ENCODE measurements at regions not wholly inside any gene's neighbourhood (a gene's known extent, or its start where the extent isn't known, plus 50 kb on each side); places are given as distances from the start of the nearest gene placed in this dataset.

- DNase-seq: no peak
These were observed 140.9 kb downstream of the ANKRD60 start for GRCh38 chr20:58087562-58087858.

DNA sequence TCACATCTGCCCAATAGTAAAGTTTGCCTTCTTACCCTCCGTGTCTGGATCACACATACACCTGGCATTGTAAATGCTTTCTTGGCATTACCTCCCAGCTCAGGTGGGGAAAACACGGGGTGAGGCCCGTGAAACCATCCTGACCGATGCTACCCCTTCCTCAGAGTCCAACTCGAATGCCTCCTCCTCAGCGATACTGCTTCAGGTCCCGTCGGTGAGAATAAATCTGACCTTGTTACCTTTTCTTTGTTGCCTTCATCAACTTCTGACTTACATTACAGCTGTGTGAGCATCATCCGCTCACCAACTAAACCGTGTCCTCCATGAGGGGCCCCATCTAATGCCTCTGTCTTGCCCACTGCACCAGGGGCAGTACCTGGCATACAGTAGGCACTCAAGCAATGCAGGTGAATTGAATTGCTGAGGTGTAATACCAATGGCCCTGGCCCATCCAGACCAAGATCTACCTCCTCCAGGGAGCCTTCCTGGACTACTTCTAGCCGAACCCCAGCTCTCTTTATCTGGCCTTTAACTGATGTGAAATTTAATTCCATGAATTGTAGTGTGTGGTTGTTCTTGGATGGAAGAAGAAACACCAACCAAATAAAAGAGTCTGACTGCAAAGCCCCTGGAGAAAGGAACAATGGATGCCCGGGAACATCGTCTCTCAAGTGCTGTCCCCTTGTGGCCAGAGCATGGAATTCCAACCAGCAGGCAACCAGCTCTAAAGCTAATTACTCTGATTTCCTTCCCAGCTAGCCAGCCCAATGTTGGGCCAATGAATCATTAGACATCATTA lies 141.5 kb downstream of the ANKRD60 start:
- peak; percentile 57 for DNase-seq

GRCh38 chr20:58084966-58085365 lies 143.5 kb downstream of the ANKRD60 start:
- DNase-seq: no peak

DNA sequence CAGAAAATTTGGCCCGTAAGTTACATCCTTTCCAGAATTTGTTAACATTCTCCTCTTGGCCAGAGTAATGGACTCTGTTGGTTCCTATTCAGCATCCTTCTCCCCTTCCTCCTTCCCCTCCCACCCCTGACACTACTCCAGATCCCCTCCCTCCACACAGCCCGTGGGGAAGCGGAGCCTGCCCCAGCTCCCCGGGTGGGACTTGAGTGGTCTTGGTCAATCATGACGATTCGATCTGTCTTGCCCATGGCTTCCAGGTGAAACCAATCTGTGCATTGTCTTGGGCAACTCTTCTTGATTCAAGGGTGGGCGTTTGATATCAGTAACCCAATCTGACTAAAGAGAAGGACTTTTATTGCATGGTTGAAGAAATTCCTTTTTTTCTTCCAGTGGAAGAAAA lies 143.9 kb downstream of the ANKRD60 start:
- no peak for DNase-seq

- no peak for DNase-seq
These were observed 146.6 kb downstream of the ANKRD60 start for GRCh38 chr20:58081846-58082245.

GRCh38 chr20:58078741-58079522 lies 149.5 kb downstream of the ANKRD60 start:
- no peak for DNase-seq

GRCh38 chr20:58077282-58077681 lies 151.2 kb downstream of the ANKRD60 start:
- no peak for DNase-seq

DNA sequence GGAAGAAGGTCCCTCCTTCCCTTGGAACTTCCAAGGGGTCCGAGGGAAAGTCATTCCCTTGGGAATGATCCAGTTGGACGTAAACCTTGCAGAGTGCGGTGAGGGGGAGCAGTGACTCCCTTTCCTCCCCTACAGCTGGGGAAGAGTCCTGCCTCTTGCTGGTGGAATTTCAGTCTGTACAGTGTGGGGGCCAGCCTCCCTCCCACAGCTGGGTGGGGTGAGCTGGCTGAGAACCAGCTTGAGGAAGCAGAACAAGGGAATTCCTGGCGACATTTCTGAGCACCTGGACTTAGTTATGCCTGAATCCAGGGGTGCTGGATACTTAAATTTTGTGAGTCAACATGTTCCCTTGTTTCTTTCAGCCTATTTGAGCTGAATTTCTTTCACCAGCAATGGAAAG lies 152.0 kb downstream of the ANKRD60 start:
- DNase-seq: no peak

DNA sequence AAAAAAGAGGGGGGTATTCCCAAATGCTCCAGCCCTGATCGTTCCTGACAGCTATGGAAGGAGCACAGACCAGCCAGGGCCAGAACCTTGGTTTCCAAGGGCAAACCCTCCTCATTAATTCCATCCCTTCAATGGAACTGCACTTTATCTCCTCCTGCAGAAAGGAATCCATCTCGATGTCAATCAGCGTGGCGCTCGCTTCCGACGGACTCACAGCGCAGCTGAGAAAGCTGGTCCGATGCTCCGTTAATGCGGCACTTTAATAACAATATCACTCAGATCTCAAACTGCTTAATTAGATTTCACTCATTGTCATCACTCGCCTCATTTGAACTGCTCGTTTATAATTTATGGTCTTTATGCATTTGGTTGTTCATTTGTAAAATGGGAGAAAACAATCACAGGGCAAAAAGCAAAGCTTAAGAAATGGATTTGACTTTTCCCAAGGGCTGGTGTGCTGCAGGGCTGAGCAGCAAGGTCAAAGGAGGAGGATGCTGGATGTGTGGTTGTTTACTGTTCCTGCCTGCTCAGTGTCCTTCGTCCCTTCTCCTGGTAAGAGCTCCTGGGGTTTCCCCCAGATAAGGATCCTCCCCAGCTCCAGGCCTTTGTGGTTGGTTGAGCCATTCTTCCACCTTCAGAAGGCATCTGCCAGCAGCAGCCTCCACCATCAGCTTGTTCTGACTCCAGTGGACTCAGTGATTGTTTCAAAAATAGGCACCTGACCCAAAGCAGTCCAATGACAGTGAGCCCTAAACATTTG lies 152.7 kb downstream of the ANKRD60 start:
- DNase-seq: no peak

- no peak for DNase-seq
These were observed 154.3 kb downstream of the ANKRD60 start for GRCh38 chr20:58073945-58074856.

GRCh38 chr20:58072695-58073671 lies 155.5 kb downstream of the ANKRD60 start:
- DNase-seq: no peak

- DNase-seq: no peak
These were observed 156.5 kb downstream of the ANKRD60 start for GRCh38 chr20:58071991-58072390.

GRCh38 chr20:58071298-58071697 lies 157.2 kb downstream of the ANKRD60 start:
- no peak for DNase-seq

- no peak for DNase-seq
These were observed 157.7 kb downstream of the ANKRD60 start for GRCh38 chr20:58070664-58071196.

DNA sequence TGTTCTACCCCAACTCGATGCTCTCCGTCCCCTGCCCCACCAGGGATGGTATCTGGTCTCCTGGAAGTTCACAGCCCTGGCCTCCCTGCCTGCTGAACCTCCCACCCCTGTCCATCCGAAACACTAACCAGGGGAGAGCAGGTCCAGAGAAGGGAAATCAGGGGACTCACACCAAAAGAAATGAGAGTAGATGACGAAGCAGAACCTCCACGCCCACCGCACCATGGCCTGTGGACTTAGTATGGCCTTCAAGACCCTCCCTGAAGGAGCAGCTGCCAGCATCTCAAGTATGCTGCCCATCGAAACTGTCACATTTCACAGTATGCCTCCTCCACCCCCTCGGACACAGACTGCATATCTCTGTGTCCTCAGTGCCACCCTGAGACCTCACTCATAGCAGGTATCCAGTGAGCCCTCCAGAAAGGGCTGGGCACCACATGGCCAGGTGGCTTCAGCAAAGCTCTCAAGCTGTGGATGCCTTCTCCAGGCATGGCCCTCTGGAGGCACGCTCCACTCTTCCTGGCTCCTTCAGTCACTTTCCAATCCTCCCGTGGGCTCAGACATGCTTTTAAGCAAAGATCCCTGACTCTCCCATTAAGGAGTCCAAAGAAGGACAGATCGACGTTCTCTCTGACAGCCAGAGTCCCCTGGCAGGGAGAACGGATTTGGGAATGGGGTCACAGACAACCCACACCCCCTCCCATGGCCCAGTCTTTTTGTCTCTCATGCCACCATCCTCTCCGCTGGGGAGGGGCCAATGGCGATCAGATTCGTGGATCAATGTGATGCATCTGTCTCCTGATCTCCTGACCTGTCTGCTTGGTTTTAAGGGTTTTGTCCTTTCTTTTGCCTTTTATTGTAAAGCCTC lies 158.4 kb downstream of the ANKRD60 start:
- DNase-seq: no peak

- DNase-seq: no peak
These were observed 159.2 kb downstream of the ANKRD60 start for GRCh38 chr20:58069207-58069606.

- DNase-seq: no peak
These were observed 162.7 kb downstream of the ANKRD60 start for GRCh38 chr20:58065508-58066361.

DNA sequence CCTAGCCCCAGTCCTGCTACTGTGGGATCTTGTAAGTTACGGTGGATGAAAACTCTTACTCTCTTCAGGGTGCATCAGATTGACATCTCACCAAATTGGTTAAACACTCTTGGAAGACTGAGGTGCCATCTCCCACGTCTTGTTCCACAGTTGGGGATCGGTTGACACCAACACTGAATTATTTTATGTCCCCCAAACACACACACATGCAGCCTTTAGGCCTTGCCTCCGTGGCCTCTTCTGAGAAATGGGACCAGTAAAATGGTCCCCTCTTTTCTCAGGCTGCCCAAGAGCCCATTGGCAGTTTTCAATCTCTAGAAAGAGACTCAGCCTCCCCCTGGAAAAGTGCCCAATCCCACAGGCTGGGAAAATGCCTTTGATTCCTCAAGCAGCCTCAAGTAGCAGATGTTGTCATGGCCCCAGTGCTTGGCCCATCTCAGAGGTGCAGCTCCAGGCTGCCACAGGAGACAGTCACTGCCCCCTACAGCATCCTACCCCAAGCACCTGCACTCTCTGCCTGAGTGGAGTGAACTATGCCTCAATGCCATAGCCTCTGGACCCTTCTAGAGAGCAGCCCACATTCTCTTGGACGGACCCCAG lies 163.9 kb downstream of the ANKRD60 start:
- DNase-seq: no peak

GRCh38 chr20:58059260-58059544 lies 169.3 kb downstream of the ANKRD60 start:
- no peak for DNase-seq

Measured in 8988T (cell line).